Brain microvascular endothelial cell (primary cell): ENCODE measurements at regions not wholly inside any gene's neighbourhood (a gene's known extent, or its start where the extent isn't known, plus 50 kb on each side); places are given as distances from the start of the nearest gene placed in this dataset.

Source experiments
- DNase-seq: peaks from one replicate; pipeline ENCODE4 v3.0.0-alpha.2; 2020
- H3K27ac ChIP-seq: fragments of 250-450 bp; sonication (Bioruptor Pico); 2 replicates; pipeline ENCODE4 v1.5.1; 2020; ENCODE audit warnings: mild to moderate bottlenecking, moderate library complexity
- H3K27me3 ChIP-seq: fragments of 250-450 bp; sonication (Bioruptor Pico); replicated peaks from 2 replicates; pipeline ENCODE4 v1.5.1; 2020; ENCODE audit warnings: mild to moderate bottlenecking
- H3K36me3 ChIP-seq: fragments of 250-450 bp; sonication (Bioruptor Pico); replicated peaks from 2 replicates; pipeline ENCODE4 v1.5.1; 2020; ENCODE audit warnings: mild to moderate bottlenecking
- H3K4me3 ChIP-seq: 2 replicates; pipeline ENCODE4 v1.5.1; 2011; ENCODE audit warnings: low read depth, mild to moderate bottlenecking, control low read depth, low read length, moderate library complexity
- in situ Hi-C: cut with HindIII; loops from 2 replicates; pipeline ENCODE4 v1.10.0; 2017; ENCODE audit warnings: low sequenced_read_pairs, low pct_ligation_motif_present
- TF ChIP-seq, protein P1 (sequence below): IDR thresholded peaks from 2 replicates; pipeline ENCODE4 v1.5.1; 2011; ENCODE audit warnings: low read depth, mild to moderate bottlenecking, moderate library complexity, low read length, control low read depth, inconsistent platforms; ENCODE audit errors: missing control alignments

DNA sequence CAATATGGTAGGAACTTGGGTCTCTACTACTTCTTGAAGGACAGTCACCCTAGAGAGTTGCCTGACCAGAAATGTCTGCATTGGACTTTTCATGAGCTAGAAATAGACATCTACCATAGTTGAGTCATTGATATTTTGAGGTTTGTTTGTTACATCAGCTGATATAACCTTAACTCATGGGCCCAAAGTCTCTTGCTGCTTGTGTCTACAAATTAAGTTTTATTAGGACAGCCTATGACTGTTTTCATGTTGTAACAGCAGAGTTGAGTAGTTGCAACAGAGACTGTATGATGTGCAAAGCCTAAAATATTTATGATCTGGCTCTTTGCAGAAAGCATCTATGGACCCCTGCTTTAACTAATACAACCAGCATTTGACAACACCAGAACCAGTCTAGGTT, 155.3 kb downstream of the MIAT start:
- Histone ChIP-seq H3K27me3 (no peaks in the 10 kb centered on the region), H3K36me3 (no peaks in the 10 kb centered on the region), H3K27ac (no peak overlapping the region), H3K4me3 (no peak overlapping the region)
- TF ChIP-seq, protein P1, sequence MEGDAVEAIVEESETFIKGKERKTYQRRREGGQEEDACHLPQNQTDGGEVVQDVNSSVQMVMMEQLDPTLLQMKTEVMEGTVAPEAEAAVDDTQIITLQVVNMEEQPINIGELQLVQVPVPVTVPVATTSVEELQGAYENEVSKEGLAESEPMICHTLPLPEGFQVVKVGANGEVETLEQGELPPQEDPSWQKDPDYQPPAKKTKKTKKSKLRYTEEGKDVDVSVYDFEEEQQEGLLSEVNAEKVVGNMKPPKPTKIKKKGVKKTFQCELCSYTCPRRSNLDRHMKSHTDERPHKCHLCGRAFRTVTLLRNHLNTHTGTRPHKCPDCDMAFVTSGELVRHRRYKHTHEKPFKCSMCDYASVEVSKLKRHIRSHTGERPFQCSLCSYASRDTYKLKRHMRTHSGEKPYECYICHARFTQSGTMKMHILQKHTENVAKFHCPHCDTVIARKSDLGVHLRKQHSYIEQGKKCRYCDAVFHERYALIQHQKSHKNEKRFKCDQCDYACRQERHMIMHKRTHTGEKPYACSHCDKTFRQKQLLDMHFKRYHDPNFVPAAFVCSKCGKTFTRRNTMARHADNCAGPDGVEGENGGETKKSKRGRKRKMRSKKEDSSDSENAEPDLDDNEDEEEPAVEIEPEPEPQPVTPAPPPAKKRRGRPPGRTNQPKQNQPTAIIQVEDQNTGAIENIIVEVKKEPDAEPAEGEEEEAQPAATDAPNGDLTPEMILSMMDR = no peak
- in situ Hi-C loops = no loop called here
- DNase-seq = no peak

DNA sequence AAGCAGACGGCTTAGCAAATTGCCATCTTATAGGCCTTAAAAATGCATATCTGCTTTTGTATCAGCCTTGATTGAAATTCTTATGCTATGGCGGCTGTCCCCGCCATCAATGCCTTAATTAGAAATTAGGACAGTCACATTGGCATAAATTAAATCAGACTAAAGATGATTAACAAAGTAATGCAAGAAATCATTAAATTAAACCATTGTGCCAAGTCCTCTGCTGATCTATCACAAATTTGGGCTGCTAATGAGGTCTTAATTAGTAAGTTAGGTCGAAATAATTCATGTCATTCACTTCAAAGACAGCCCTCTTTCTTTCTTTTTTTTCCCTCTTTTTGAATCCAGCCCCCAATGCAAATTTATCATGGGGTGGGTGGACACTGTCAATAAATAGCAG, 159.3 kb downstream of the MIAT start:
- Histone ChIP-seq H3K27me3 (no peaks in the 10 kb centered on the region), H3K4me3 (no peak overlapping the region), H3K27ac (no peak overlapping the region), H3K36me3 (no peaks in the 10 kb centered on the region)
- in situ Hi-C loops = no loop called here
- TF ChIP-seq, protein P1 = no peak
- no peak for DNase-seq

DNA sequence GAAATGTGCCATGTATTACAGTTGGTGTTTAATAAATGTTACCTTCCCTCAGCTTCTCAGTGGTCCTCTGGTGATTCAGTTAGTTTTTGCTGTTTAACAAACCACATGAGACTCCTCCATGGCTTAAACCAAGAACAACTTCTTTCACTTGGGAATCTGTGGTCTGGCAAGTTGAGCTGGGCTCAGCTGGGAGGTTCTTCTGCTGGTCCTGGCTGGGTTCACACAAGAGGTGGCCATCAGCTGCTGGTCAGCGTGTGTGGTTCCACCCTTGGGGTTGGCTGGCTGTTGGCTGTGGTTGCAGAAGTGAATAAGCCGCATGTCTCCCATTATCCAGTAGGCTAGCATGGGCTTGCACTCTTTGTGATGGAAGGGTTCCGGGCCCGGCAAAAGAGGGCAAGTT, 160.5 kb downstream of the MIAT start:
- Histone ChIP-seq H3K27ac (no peak overlapping the region), H3K4me3 (no peak overlapping the region), H3K36me3 (no peaks in the 10 kb centered on the region), H3K27me3 (no peaks in the 10 kb centered on the region)
- TF ChIP-seq, protein P1 = no peak
- in situ Hi-C loops = no loop called here
- DNase-seq = no peak

DNA sequence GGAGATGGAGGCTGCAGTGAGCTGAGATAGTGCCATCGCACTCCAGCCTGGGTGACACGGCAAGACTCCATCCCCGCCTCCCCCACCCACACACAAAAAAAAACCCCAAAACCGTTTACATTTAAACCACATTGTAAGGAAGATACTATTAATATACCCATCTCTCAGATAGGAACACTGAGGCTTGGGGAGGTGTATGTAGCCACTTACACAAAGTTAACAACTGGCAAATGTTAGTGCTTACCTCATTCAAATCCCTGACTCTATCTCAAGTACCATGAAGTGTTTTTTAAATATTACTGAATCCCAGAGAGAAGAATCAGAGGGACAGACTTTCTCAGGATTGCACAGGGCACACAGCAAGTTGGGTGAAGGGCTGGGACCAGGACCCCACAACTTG, 164.5 kb downstream of the MIAT start:
- DNase-seq = no peak
- in situ Hi-C loops = no loop called here
- Histone ChIP-seq H3K4me3 (no peak overlapping the region), H3K36me3 (no peaks in the 10 kb centered on the region), H3K27ac (no peak overlapping the region), H3K27me3 (no peaks in the 10 kb centered on the region)
- TF ChIP-seq, protein P1 = no peak

DNA sequence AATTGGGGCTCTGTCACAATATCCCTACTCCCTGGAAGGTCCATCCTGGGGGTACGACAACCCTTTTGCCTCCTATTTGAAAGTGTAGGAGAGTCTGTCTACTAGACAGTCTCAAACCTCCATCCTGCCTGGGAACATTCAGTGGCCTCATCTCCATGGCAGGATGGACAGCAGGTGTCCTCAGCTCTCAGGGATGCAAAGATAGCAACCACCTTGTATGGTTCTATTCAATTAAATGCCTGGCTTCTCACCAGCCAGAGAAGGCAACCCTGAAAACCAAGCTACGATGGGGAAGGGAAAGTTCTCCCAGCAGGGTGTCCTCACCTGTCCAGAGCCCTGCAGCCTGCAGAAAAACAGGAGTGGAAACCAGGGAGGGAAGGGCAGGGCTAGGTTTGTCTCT, 164.9 kb downstream of the MIAT start:
- Histone ChIP-seq H3K4me3 (no peak overlapping the region), H3K27ac (no peak overlapping the region), H3K27me3 (no peaks in the 10 kb centered on the region), H3K36me3 (no peaks in the 10 kb centered on the region)
- no peak for DNase-seq
- in situ Hi-C loops = no loop called here
- TF ChIP-seq, protein P1 = no peak

DNA sequence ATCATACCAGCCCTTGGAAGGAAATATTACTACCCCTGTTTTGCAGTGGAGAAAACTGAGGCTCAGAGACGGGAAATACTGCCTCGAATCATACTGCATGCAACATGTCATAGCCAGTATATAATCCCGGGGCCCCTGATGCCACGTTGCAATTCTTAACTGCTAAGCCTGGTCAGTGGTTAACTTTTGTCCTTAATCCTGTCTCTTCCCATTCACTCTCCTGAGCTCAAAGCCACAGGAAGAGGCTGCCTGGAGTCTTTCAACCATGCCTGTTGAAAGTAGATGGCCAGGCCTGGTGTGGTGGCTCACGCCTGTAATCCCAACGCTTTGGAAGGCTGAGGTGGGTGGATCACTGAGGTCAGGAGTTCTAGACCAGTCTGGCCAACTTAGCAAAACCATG, 166.6 kb downstream of the MIAT start:
- TF ChIP-seq, protein P1 = no peak
- H3K36me3 ChIP-seq = no peaks in the 10 kb centered on the region
- H3K27ac ChIP-seq = no peak overlapping the region
- in situ Hi-C loops = no loop called here
- no peak overlapping the region for H3K4me3 ChIP-seq
- no peaks in the 10 kb centered on the region for H3K27me3 ChIP-seq
- DNase-seq = no peak
